GM12878 (cell line): ENCODE measurements at regions not wholly inside any gene's neighbourhood (a gene's known extent, or its start where the extent isn't known, plus 50 kb on each side); places are given as distances from the start of the nearest gene placed in this dataset.

Source experiments
- ATAC-seq: fragments of 200-7000 bp; cut with Tn5 transposase; 3 replicates; pipeline ENCODE4 v1.9.1; 2020; ENCODE audit warnings: mild to moderate bottlenecking, moderate library complexity
- BruUV-seq: library from RNA; stranded (reverse); fragments of 400-500 nt; replicated peaks from 2 replicates; lab custom pipeline; 2021; lab: Mats Ljungman, UMichigan
- CTCF ChIA-PET: fragments of 300-600 bp; sonication (Branson Sonifier 250); formaldehyde crosslinking; extraction: SDS; loops from one replicate; lab custom pipeline; 2021; ENCODE audit warnings: inconsistent platforms; lab: Yijun Ruan, JAX
- POLR2A ChIA-PET: fragments of 350-600 bp; formaldehyde crosslinking; extraction: SDS; loops from one replicate; lab custom pipeline; 2021; ENCODE audit warnings: inconsistent platforms; lab: Charles Lee
- RAD21 ChIA-PET: fragments of 300-600 bp; sonication (Branson Sonifier 250); formaldehyde crosslinking; loops from one replicate; lab custom pipeline; 2023; ENCODE audit warnings: antibody characterized with exemption; ENCODE audit not compliant: unreplicated experiment; lab: Charles Lee
- SMC1A ChIA-PET: fragments of 300-600 bp; sonication (Branson Sonifier 250); formaldehyde crosslinking; loops from one replicate; lab custom pipeline; 2023; ENCODE audit not compliant: unreplicated experiment, uncharacterized antibody; lab: Charles Lee
- DNase-seq: peaks from one replicate; pipeline ENCODE4 v3.0.0-alpha.2; 2011; ENCODE audit warnings: low read depth, low spot score
- FAIRE-seq: peaks from 3 replicates; lab custom pipeline; 2011; peaks lifted over from hg19 to GRCh38; lab: Jason Lieb, UNC
- H2AFZ ChIP-seq: 2 replicates; pipeline ENCODE4 v1.6.0; 2011; ENCODE audit warnings: low read depth, low read length, control low read depth; ENCODE audit not compliant: control insufficient read depth
- H3K27ac ChIP-seq: 2 replicates; pipeline ENCODE4 v1.5.1; 2011; ENCODE audit warnings: control low read depth; ENCODE audit not compliant: control insufficient read depth, insufficient read depth
- H3K27me3 ChIP-seq, 2 experiments: replicated peaks in 1 of 2; 2 replicates each; pipeline versions ENCODE4 v1.6.0 to v1.6.1; 2011; ENCODE audit warnings: low read length in 1 of 2; ENCODE audit not compliant: control insufficient read depth in 2 of 2, insufficient read depth in 2 of 2
- H3K36me3 ChIP-seq, 2 experiments: 2 replicates each; pipeline ENCODE4 v1.5.1; 2011; ENCODE audit warnings: low read length in 1 of 2; ENCODE audit not compliant: control insufficient read depth in 2 of 2, insufficient read depth in 2 of 2
- H3K4me1 ChIP-seq: 2 replicates; pipeline ENCODE4 v1.6.1; 2011; ENCODE audit warnings: mild to moderate bottlenecking, low read length, moderate library complexity, mixed read lengths; ENCODE audit not compliant: control insufficient read depth, insufficient read depth
- H3K4me2 ChIP-seq: 2 replicates; pipeline ENCODE4 v1.6.0; 2011; ENCODE audit warnings: control low read depth; ENCODE audit not compliant: control insufficient read depth, insufficient read depth
- H3K4me3 ChIP-seq: fragments of 200-600 bp; sonication (generic); 2 replicates; pipeline ENCODE4 v1.5.1; 2016
- H3K79me2 ChIP-seq: 2 replicates; pipeline ENCODE4 v1.6.0; 2011; ENCODE audit warnings: low read length; ENCODE audit not compliant: control insufficient read depth, insufficient read depth
- H3K9ac ChIP-seq: 2 replicates; pipeline ENCODE4 v1.8.0; 2011; ENCODE audit warnings: low read length, control low read depth, mixed read lengths; ENCODE audit not compliant: control insufficient read depth, insufficient read depth
- H3K9me3 ChIP-seq: replicated peaks from 3 replicates; pipeline ENCODE4 v1.5.1; 2011; ENCODE audit warnings: mild to moderate bottlenecking, low read length; ENCODE audit not compliant: control insufficient read depth, insufficient read depth
- H4K20me1 ChIP-seq: 2 replicates; pipeline ENCODE4 v1.6.0; 2011; ENCODE audit not compliant: control insufficient read depth, insufficient read depth
- ATF2 ChIP-seq: IDR thresholded peaks from 2 replicates; pipeline ENCODE4 v1.6.1; 2012; ENCODE audit warnings: low read length, inconsistent platforms
- DPF2 ChIP-seq: fragments of 450-650 bp; IDR thresholded peaks from 2 replicates; pipeline ENCODE4 v1.6.1; 2017; ENCODE audit warnings: mild to moderate bottlenecking
- ZBTB4 ChIP-seq: fragments of 450-650 bp; formaldehyde crosslinking; IDR thresholded peaks from 2 replicates; pipeline ENCODE4 v1.4.0; 2022; ENCODE audit warnings: mild to moderate bottlenecking, moderate library complexity
- WGBS: methylation state at CpG from one replicate; pipeline ENCODE4 v1.1.6; 2016; ENCODE audit warnings: low lambda C conversion rate; ENCODE audit not compliant: insufficient replicate concordance, insufficient coverage; ENCODE audit errors: missing lambda C conversion rate; 5-methylcytosine and 5-hydroxymethylcytosine counted together
- in situ Hi-C: fragments of 300-500 bp; cut with MboI; formaldehyde crosslinking; loops from 9 replicates; pipeline ENCODE4 v1.14.3; 2018; ENCODE audit warnings: mixed read lengths
- intact Hi-C: fragments of 100-400 bp; cut with micrococcal nuclease; formaldehyde crosslinking; loops from one replicate; pipeline ENCODE4 v1.14.2; 2022; ENCODE audit not compliant: unreplicated experiment

GRCh38 chr6:134394208-134394607, 76.3 kb upstream of the SGK1 start:
- FAIRE-seq: no peak
- POLR2A ChIA-PET: no interaction called here
- no peak for TF ChIP-seq ZBTB4 (CRISPR knock-in tag)
- TF ChIP-seq DPF2: no peak
- TF ChIP-seq ATF2: no peak
- no peaks in the 10 kb centered on the region for H3K9me3 ChIP-seq
- H3K79me2 ChIP-seq: no peaks in the 10 kb centered on the region
- H3K4me3 ChIP-seq: no peak overlapping the region
- no peaks in the 10 kb centered on the region for H3K27me3 ChIP-seq
- no peak overlapping the region for H2AFZ ChIP-seq
- H3K27ac ChIP-seq: no peak overlapping the region
- no peaks in the 10 kb centered on the region for H4K20me1 ChIP-seq
- DNase-seq: no peak
- SMC1A ChIA-PET: interaction anchor here (0.7 to 2.8 kb wide), 4 partner anchors 13 to 923 kb away, joined by 3 to 10 read pairs (median 5); no protein-coding TSS in a partner anchor
- RAD21 ChIA-PET: no interaction called here
- BruUV-seq: no TSS peak
- CTCF ChIA-PET: no interaction called here
- in situ Hi-C loops (no loop called here), intact Hi-C loops (no loop called here)
- ATAC-seq: no peak
- 90% methylated on average over 1 of the region's 1 CpG for WGBS
- no peak overlapping the region for H3K9ac ChIP-seq
- H3K4me2 ChIP-seq: no peak overlapping the region
- no peaks in the 10 kb centered on the region for H3K36me3 ChIP-seq
- no peaks in the 10 kb centered on the region; the same call in 1 of the 2 replicates for H3K4me1 ChIP-seq
